A549 (cell line): ENCODE measurements at regions not wholly inside any gene's neighbourhood (a gene's known extent, or its start where the extent isn't known, plus 50 kb on each side); places are given as distances from the start of the nearest gene placed in this dataset.

Experiments used
- ATAC-seq, 2 experiments: fragments of 200-7000 bp in 1 of 2; fragments of >200 bp in 1 of 2; cut with Nextera tagmentation in 1 of 2; cut with Tn5 transposase in 1 of 2; 3 replicates each; pipeline versions ENCODE4 v1.8.0 to v1.9.1; 2018 to 2020; ENCODE audit warnings: mild to moderate bottlenecking in 1 of 2, moderate library complexity in 1 of 2
- CTCF ChIA-PET: fragments of 300-600 bp; sonication (Branson Sonifier 250); formaldehyde crosslinking; extraction: SDS; loops from one replicate; lab custom pipeline; 2021; ENCODE audit warnings: antibody characterized with exemption, inconsistent platforms; lab: Yijun Ruan, JAX
- POLR2A ChIA-PET: fragments of 350-600 bp; formaldehyde crosslinking; extraction: SDS; loops from one replicate; lab custom pipeline; 2021; ENCODE audit warnings: antibody characterized with exemption, inconsistent platforms; lab: Yijun Ruan, JAX
- DNase-seq, 2 experiments: peaks; one replicate each; pipeline versions ENCODE4 v3.0.0 to v3.0.0-alpha.2; 2011 to 2016; ENCODE audit warnings: low read depth in 1 of 2, low spot score in 1 of 2
- FAIRE-seq: peaks from 2 replicates; lab custom pipeline; 2011; peaks lifted over from hg19 to GRCh38; lab: Jason Lieb, UNC
- H3K27ac ChIP-seq, 2 experiments: fragments of >200 bp; sonication (Bioruptor Twin); formaldehyde crosslinking; 3 replicates each; pipeline ENCODE4 v1.5.1; 2016 to 2017
- H3K4me1 ChIP-seq: fragments of >200 bp; sonication (Bioruptor Twin); formaldehyde crosslinking; 3 replicates; pipeline ENCODE4 v1.6.1; 2016
- H3K4me2 ChIP-seq: fragments of >200 bp; sonication (Bioruptor Twin); formaldehyde crosslinking; 3 replicates; pipeline ENCODE4 v1.6.1; 2016
- H3K4me3 ChIP-seq: fragments of >200 bp; sonication (Bioruptor Twin); formaldehyde crosslinking; 3 replicates; pipeline ENCODE4 v1.5.1; 2016
- H3K9me3 ChIP-seq: fragments of >200 bp; sonication (Bioruptor Twin); formaldehyde crosslinking; 3 replicates; pipeline ENCODE4 v1.6.1; 2016
- BHLHE40 ChIP-seq: IDR thresholded peaks from 2 replicates; pipeline ENCODE4 v1.6.1; 2012; ENCODE audit warnings: low read depth, low read length, inconsistent platforms
- CBX2 ChIP-seq: fragments of 200-600 bp; sonication (generic); IDR thresholded peaks from 2 replicates; pipeline ENCODE4 v1.6.1; 2016; ENCODE audit warnings: low read depth, mild to moderate bottlenecking, borderline replicate concordance
- CTCF ChIP-seq: fragments of >200 bp; sonication (Bioruptor Twin); formaldehyde crosslinking; IDR thresholded peaks from 3 replicates; pipeline ENCODE4 v1.5.1; 2016
- E2F6 ChIP-seq: IDR thresholded peaks from 2 replicates; pipeline ENCODE4 v1.6.1; 2012; ENCODE audit warnings: low read depth, borderline replicate concordance
- EHF ChIP-seq: fragments of 250-450 bp; sonication (Bioruptor Pico); IDR thresholded peaks from 2 replicates; pipeline ENCODE4 v1.5.0; 2020; ENCODE audit warnings: mild to moderate bottlenecking
- EP300 ChIP-seq, 2 experiments: fragments of >200 bp; sonication (Bioruptor Twin); formaldehyde crosslinking; IDR thresholded peaks; 2 replicates in 1 of 2; 3 replicates in 1 of 2; pipeline ENCODE4 v1.6.1; 2016 to 2017
- ESRRA ChIP-seq: fragments of 150-350 bp; IDR thresholded peaks from 2 replicates; pipeline ENCODE4 v1.6.1; 2014; ENCODE audit warnings: mild to moderate bottlenecking, low read length, borderline replicate concordance
- FOSB ChIP-seq: fragments of 250-450 bp; sonication (Bioruptor Pico); IDR thresholded peaks from 2 replicates; pipeline ENCODE4 v1.5.0; 2020; ENCODE audit warnings: mild to moderate bottlenecking, moderate library complexity
- FOSL2 ChIP-seq, 2 experiments: fragments of 450-650 bp in 1 of 2; fragments of >200 bp in 1 of 2; sonication (Bioruptor Twin) in 1 of 2; formaldehyde crosslinking; IDR thresholded peaks; 2 replicates each; pipeline versions ENCODE4 v1.5.0 to v1.6.1; 2016 to 2020; ENCODE audit warnings: mild to moderate bottlenecking in 1 of 2, moderate library complexity in 1 of 2
- GATA3 ChIP-seq: IDR thresholded peaks from 2 replicates; pipeline ENCODE4 v1.6.1; 2012; ENCODE audit warnings: borderline replicate concordance
- HEYL ChIP-seq: fragments of 250-450 bp; sonication (Bioruptor Pico); IDR thresholded peaks from 2 replicates; pipeline ENCODE4 v1.8.0; 2021; ENCODE audit warnings: mild to moderate bottlenecking, moderate library complexity
- HOXB13 ChIP-seq: fragments of 250-450 bp; sonication (Bioruptor Pico); IDR thresholded peaks from 2 replicates; pipeline ENCODE4 v1.5.0; 2020; ENCODE audit warnings: low read depth, mild to moderate bottlenecking, moderate library complexity
- JUN ChIP-seq, 2 experiments: fragments of >200 bp; sonication (Bioruptor Twin); formaldehyde crosslinking; IDR thresholded peaks; 2 replicates in 1 of 2; 3 replicates in 1 of 2; pipeline ENCODE4 v1.6.1; 2016 to 2017
- MAZ ChIP-seq: fragments of 150-350 bp; IDR thresholded peaks from 2 replicates; pipeline ENCODE4 v1.6.1; 2014; ENCODE audit warnings: antibody characterized with exemption, low read depth, low read length, borderline replicate concordance
- NPAS2 ChIP-seq: fragments of 250-450 bp; sonication (Bioruptor Pico); IDR thresholded peaks from 2 replicates; pipeline ENCODE4 v1.8.0; 2022; ENCODE audit warnings: mild to moderate bottlenecking, moderate library complexity, borderline replicate concordance
- POLR2A ChIP-seq: IDR thresholded peaks from 2 replicates; pipeline ENCODE4 v1.6.1; 2012; ENCODE audit warnings: mild to moderate bottlenecking, low read length
- POLR2AphosphoS2 ChIP-seq: conservative IDR thresholded peaks from 2 replicates; pipeline ENCODE4 v1.6.1; 2012; ENCODE audit warnings: low read length, improper control_type of control experiment, inconsistent platforms
- RAD21 ChIP-seq, 2 experiments: fragments of >200 bp in 1 of 2; sonication (Bioruptor Twin) in 1 of 2; formaldehyde crosslinking in 1 of 2; IDR thresholded peaks in 1 of 2; conservative IDR thresholded peaks in 1 of 2; 2 replicates in 1 of 2; 3 replicates in 1 of 2; pipeline ENCODE4 v1.6.1; 2012 to 2018; ENCODE audit warnings: inconsistent platforms in 1 of 2
- RARB ChIP-seq: fragments of 250-450 bp; sonication (Bioruptor Pico); IDR thresholded peaks from 2 replicates; pipeline ENCODE4 v1.8.0; 2021; ENCODE audit warnings: mild to moderate bottlenecking, moderate library complexity
- RCOR1 ChIP-seq: fragments of 150-350 bp; IDR thresholded peaks from 2 replicates; pipeline ENCODE4 v1.6.1; 2014; ENCODE audit warnings: antibody characterized with exemption, low read length, low read depth
- REST ChIP-seq: fragments of 200-600 bp; sonication (generic); IDR thresholded peaks from 2 replicates; pipeline ENCODE4 v1.6.1; 2016; ENCODE audit warnings: antibody characterized with exemption, mild to moderate bottlenecking, moderate library complexity
- RNF2 ChIP-seq: fragments of 200-600 bp; sonication (generic); IDR thresholded peaks from 2 replicates; pipeline ENCODE4 v1.6.1; 2016; ENCODE audit warnings: low read depth, mild to moderate bottlenecking, antibody characterized with exemption, moderate library complexity, borderline replicate concordance
- TP53 ChIP-seq: fragments of 250-450 bp; sonication (Bioruptor Pico); IDR thresholded peaks from 2 replicates; pipeline ENCODE4 v1.5.0; 2021; ENCODE audit warnings: mild to moderate bottlenecking, moderate library complexity
- ZSCAN20 ChIP-seq: fragments of 250-450 bp; sonication (Bioruptor Pico); IDR thresholded peaks from 2 replicates; pipeline ENCODE4 v1.8.0; 2022; ENCODE audit warnings: mild to moderate bottlenecking, moderate library complexity
- WGBS: methylation state at CpG from one replicate; pipeline ENCODE4 v1.1.6; 2017; ENCODE audit errors: missing lambda C conversion rate; 5-methylcytosine and 5-hydroxymethylcytosine counted together
- TF ChIP-seq, protein P1 (sequence below): IDR thresholded peaks from 2 replicates; pipeline ENCODE4 v1.6.1; 2012
- TF ChIP-seq, protein P2 (sequence below): fragments of 150-350 bp; IDR thresholded peaks from 2 replicates; pipeline ENCODE4 v1.6.1; 2014; ENCODE audit warnings: low read depth, mild to moderate bottlenecking, low read length
- TF ChIP-seq, protein P3 (sequence below): fragments of >200 bp; sonication (Bioruptor Twin); formaldehyde crosslinking; IDR thresholded peaks from 3 replicates; pipeline ENCODE4 v1.6.1; 2016

DNA sequence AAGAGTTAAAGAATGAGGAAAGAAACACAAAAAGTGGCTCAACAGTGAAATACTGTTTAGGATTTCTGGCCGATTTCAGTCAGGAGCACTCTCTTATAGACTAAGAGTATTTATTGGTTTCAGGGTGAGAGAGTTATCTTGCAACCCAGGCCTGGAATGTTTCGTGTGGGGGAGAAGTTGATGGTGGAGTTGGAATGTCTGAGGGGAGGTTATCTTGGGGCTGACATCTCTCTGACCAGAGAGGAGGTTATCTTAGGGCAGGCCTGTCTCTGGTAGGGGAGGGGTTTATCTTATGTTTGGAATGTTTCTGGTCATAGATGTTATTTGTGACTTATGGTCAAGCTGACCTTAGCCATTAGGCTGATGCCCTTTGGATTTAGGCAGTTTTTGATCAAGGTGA lies 80.3 kb downstream of the HTR1B start:
- FAIRE-seq (no peak), ATAC-seq (no peak)
- 52% methylated on average over 2 of the region's 2 CpGs for WGBS
- H3K9me3 ChIP-seq: no peaks in the 10 kb centered on the region
- no peak overlapping the region for H3K4me2 ChIP-seq
- CTCF ChIA-PET: no interaction called here
- TF ChIP-seq ESRRA (no peak), RNF2 (no peak), CBX2 (no peak), BHLHE40 (no peak), MAZ (no peak), RAD21 (conservative IDR thresholded peaks at IDR 0.05 in 1 of 2, IDR thresholded peaks at IDR 0.05 in 1 of 2) (no peak), JUN (IDR thresholded peaks at IDR 0.05) (no peak)
- TF ChIP-seq, all 56 proteins: peak for 0
- POLR2A ChIA-PET: no interaction called here
- Histone ChIP-seq H3K4me1 (no peaks in the 10 kb centered on the region), H3K4me3 (no peak overlapping the region), H3K27ac (no peak overlapping the region)
- DNase-seq: no peak

DNA sequence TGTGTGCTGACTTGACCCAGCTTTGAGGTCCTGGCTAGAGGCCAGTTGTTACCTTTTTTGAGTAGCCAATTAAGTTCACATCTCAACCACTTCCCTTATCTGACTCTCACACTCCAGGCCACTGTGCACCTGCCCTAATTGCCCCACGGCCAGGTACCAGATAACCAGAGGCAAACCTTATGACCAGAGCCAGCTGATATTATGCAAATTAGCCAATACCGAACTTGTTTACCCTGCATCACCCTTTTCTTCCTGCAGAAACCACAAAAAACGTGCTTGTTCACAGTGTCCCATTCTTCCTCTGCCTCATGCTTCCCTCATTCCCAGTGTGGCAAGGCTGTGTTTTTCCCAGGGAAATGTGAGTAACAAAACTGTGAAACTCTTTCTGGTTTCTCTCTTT lies 89.3 kb downstream of the HTR1B start:
- DNase-seq (no peak), ATAC-seq (no peak), FAIRE-seq (no peak)
- no peaks in the 10 kb centered on the region for H3K9me3 ChIP-seq
- H3K4me2 ChIP-seq: no peak overlapping the region
- no peak overlapping the region for H3K27ac ChIP-seq
- H3K4me1 ChIP-seq: no peaks in the 10 kb centered on the region
- ChIA-PET CTCF (no interaction called here), POLR2A (no interaction called here)
- WGBS: 9% methylated on average over 3 of the region's 3 CpGs
- H3K4me3 ChIP-seq: no peak overlapping the region
- no peak for TF ChIP-seq NPAS2 (CRISPR knock-in tag)
- TF ChIP-seq, protein P1, sequence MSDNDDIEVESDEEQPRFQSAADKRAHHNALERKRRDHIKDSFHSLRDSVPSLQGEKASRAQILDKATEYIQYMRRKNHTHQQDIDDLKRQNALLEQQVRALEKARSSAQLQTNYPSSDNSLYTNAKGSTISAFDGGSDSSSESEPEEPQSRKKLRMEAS: no peak
- no peak for TF ChIP-seq FOSB (CRISPR knock-in tag)
- TF ChIP-seq EHF: no peak
- no peak for TF ChIP-seq FOSL2 (IDR thresholded peaks at IDR 0.05)
- TF ChIP-seq FOSL2 (CRISPR knock-in tag; IDR thresholded peaks at IDR 0.05): no peak
- TF ChIP-seq E2F6: no peak
- no peak for TF ChIP-seq GATA3
- no peak for TF ChIP-seq TP53
- TF ChIP-seq RARB (CRISPR knock-in tag): no peak
- TF ChIP-seq, protein P2, sequence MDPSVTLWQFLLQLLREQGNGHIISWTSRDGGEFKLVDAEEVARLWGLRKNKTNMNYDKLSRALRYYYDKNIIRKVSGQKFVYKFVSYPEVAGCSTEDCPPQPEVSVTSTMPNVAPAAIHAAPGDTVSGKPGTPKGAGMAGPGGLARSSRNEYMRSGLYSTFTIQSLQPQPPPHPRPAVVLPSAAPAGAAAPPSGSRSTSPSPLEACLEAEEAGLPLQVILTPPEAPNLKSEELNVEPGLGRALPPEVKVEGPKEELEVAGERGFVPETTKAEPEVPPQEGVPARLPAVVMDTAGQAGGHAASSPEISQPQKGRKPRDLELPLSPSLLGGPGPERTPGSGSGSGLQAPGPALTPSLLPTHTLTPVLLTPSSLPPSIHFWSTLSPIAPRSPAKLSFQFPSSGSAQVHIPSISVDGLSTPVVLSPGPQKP: no peak
- TF ChIP-seq REST: no peak
- TF ChIP-seq, all 56 proteins: peak for 0

DNA sequence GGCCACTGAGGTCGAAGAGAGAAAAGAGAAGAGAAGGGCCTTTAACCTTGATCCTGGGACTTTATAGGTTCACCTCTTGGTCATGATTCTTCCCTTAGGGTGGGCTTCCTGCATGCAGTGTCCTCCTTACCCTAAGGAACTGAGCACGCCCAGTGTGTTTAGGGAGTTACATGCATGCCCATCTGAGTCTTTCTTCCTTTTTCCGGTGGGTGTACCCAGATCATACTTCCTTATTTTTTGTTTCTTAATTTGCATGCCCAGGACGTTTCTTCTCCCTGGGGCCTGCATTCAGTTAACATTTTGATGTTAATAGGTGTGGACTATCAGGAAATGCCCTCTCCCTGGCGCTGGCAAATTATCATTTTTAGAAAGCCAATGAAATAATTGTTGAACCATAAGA lies 91.5 kb downstream of the HTR1B start:
- H3K4me2 ChIP-seq: no peak overlapping the region
- 54% methylated on average over 5 of the region's 5 CpGs for WGBS
- ATAC-seq (no peak), DNase-seq (no peak), FAIRE-seq (no peak)
- no peak overlapping the region for H3K27ac ChIP-seq
- CTCF ChIA-PET: no interaction called here
- H3K9me3 ChIP-seq: no peaks in the 10 kb centered on the region
- H3K4me3 ChIP-seq: no peak overlapping the region
- POLR2A ChIA-PET: no interaction called here
- H3K4me1 ChIP-seq: no peaks in the 10 kb centered on the region
- TF ChIP-seq GATA3: no peak
- no peak for TF ChIP-seq ZSCAN20 (CRISPR knock-in tag)
- TF ChIP-seq HOXB13 (CRISPR knock-in tag): no peak
- TF ChIP-seq EP300 (IDR thresholded peaks at IDR 0.05): no peak
- TF ChIP-seq POLR2A: no peak
- no peak for TF ChIP-seq RCOR1
- no peak for TF ChIP-seq JUN (IDR thresholded peaks at IDR 0.05)
- TF ChIP-seq CTCF: no peak
- no peak for TF ChIP-seq CBX2
- no peak for TF ChIP-seq HEYL
- TF ChIP-seq, protein P3, sequence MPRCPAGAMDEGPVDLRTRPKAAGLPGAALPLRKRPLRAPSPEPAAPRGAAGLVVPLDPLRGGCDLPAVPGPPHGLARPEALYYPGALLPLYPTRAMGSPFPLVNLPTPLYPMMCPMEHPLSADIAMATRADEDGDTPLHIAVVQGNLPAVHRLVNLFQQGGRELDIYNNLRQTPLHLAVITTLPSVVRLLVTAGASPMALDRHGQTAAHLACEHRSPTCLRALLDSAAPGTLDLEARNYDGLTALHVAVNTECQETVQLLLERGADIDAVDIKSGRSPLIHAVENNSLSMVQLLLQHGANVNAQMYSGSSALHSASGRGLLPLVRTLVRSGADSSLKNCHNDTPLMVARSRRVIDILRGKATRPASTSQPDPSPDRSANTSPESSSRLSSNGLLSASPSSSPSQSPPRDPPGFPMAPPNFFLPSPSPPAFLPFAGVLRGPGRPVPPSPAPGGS: no peak
- TF ChIP-seq TP53: no peak
- TF ChIP-seq MAZ: no peak
- no peak for TF ChIP-seq POLR2AphosphoS2
- TF ChIP-seq RAD21 (conservative IDR thresholded peaks at IDR 0.05 in 1 of 2, IDR thresholded peaks at IDR 0.05 in 1 of 2): no peak
